Upper lobe of left lung (tissue), 6 donors: ENCODE measurements at regions not wholly inside any gene's neighbourhood (a gene's known extent, or its start where the extent isn't known, plus 50 kb on each side); places are given as distances from the start of the nearest gene placed in this dataset.

Source experiments
- ATAC-seq, 2 donors: fragments of 200-7000 bp; cut with Tn5 transposase; one replicate each; pipeline ENCODE4 v1.9.1; 2022; ENCODE audit warnings: mild to moderate bottlenecking in 2 of 2, moderate library complexity in 2 of 2; ENCODE audit not compliant: low FRiP score in 2 of 2
- DNase-seq, 2 donors: peaks; one replicate each; pipeline ENCODE4 v3.0.0-alpha.2; 2019 to 2020
- H3K27ac ChIP-seq, 4 donors: fragments of 200-600 bp; sonication (generic); one replicate each; pipeline ENCODE4 v1.5.1; 2016 to 2019
- H3K27me3 ChIP-seq, 4 donors: fragments of 200-600 bp; sonication (generic); one replicate each; pipeline ENCODE4 v1.5.1; 2017 to 2019
- H3K36me3 ChIP-seq, 4 donors: fragments of 200-600 bp; sonication (generic); one replicate each; pipeline ENCODE4 v1.5.1; 2016 to 2019
- H3K4me1 ChIP-seq, 4 donors: fragments of 200-600 bp; sonication (generic); one replicate each; pipeline ENCODE4 v1.5.1; 2018 to 2019
- H3K4me3 ChIP-seq, 4 donors: fragments of 200-600 bp; sonication (generic); one replicate each; pipeline ENCODE4 v1.5.1; 2017 to 2019; ENCODE audit warnings: mild to moderate bottlenecking in 2 of 4, moderate library complexity in 1 of 4
- H3K9me3 ChIP-seq, 4 donors: fragments of 200-600 bp; sonication (generic); one replicate each; pipeline ENCODE4 v1.5.1; 2018 to 2019
- CTCF ChIP-seq, 6 experiments: fragments of 450-650 bp in 4 of 6; fragments of 200-600 bp in 2 of 6; sonication (generic) in 2 of 6; IDR thresholded peaks; one replicate each; pipeline ENCODE4 v1.5.1; 2016 to 2019; ENCODE audit warnings: antibody characterized with exemption in 6 of 6
- EP300 ChIP-seq, 4 donors: sonication (generic); formaldehyde crosslinking; IDR thresholded peaks; one replicate each; pipeline ENCODE4 v1.5.1; 2017; ENCODE audit warnings: antibody characterized with exemption in 4 of 4, control low read depth in 2 of 4
- POLR2A ChIP-seq, 4 donors: fragments of 450-650 bp; IDR thresholded peaks; one replicate each; pipeline ENCODE4 v1.5.1; 2016 to 2017; ENCODE audit warnings: antibody characterized with exemption in 4 of 4, mild to moderate bottlenecking in 2 of 4
- POLR2AphosphoS5 ChIP-seq, 2 donors: sonication (generic); formaldehyde crosslinking; IDR thresholded peaks; one replicate each; pipeline ENCODE4 v1.5.1; 2017; ENCODE audit warnings: antibody characterized with exemption in 2 of 2
- WGBS, 2 donors: methylation state at CpG; one replicate each; pipeline ENCODE4 v1.1.5; 2017 to 2018; 5-methylcytosine and 5-hydroxymethylcytosine counted together
- donor health status: DM: no; HTN: no; CAD: no; lungs with moderate emphysema.
- donor health status: DM: no; HTN: yes; CAD: no; lungs with severe emphysema.

GRCh38 chr1:80646053-80646452 is 1154.7 kb upstream of the ADGRL2 start:
- 24 to 34% methylated on average over 2 of the region's 2 CpGs for WGBS, 2 donors
- Histone ChIP-seq H3K4me3 (no peak overlapping the region), H3K27ac (no peak overlapping the region), H3K27me3 (no peaks in the 10 kb centered on the region), H3K9me3 (no peaks in the 10 kb centered on the region), H3K36me3 (no peaks in the 10 kb centered on the region), H3K4me1 (no peaks in the 10 kb centered on the region)
- DNase-seq = no peak
- ATAC-seq = no peak
- TF ChIP-seq CTCF (IDR thresholded peaks at IDR 0.05) (no peak), POLR2A (IDR thresholded peaks at IDR 0.05) (no peak), EP300 (IDR thresholded peaks at IDR 0.05) (no peak), POLR2AphosphoS5 (IDR thresholded peaks at IDR 0.05) (no peak)

GRCh38 chr1:80645621-80646020 is 1155.1 kb upstream of the ADGRL2 start:
- no peak for TF ChIP-seq POLR2A (IDR thresholded peaks at IDR 0.05)
- TF ChIP-seq EP300 (IDR thresholded peaks at IDR 0.05) = no peak
- no peak for TF ChIP-seq POLR2AphosphoS5 (IDR thresholded peaks at IDR 0.05)
- no peak for TF ChIP-seq CTCF (IDR thresholded peaks at IDR 0.05)
- no peaks in the 10 kb centered on the region for H3K36me3 ChIP-seq
- H3K9me3 ChIP-seq = no peaks in the 10 kb centered on the region
- no peak overlapping the region for H3K4me3 ChIP-seq
- DNase-seq = no peak
- ATAC-seq = no peak
- H3K27ac ChIP-seq = no peak overlapping the region
- H3K4me1 ChIP-seq = no peaks in the 10 kb centered on the region
- no peaks in the 10 kb centered on the region for H3K27me3 ChIP-seq

- Histone ChIP-seq H3K9me3 (no peaks in the 10 kb centered on the region), H3K27me3 (no peaks in the 10 kb centered on the region), H3K27ac (no peak overlapping the region), H3K4me1 (no peaks in the 10 kb centered on the region), H3K4me3 (no peak overlapping the region), H3K36me3 (no peaks in the 10 kb centered on the region)
- ATAC-seq (no peak), DNase-seq (no peak)
- TF ChIP-seq CTCF (IDR thresholded peaks at IDR 0.05) = no peak
- TF ChIP-seq POLR2A (IDR thresholded peaks at IDR 0.05) = no peak
- no peak for TF ChIP-seq POLR2AphosphoS5 (IDR thresholded peaks at IDR 0.05)
- TF ChIP-seq EP300 (IDR thresholded peaks at IDR 0.05) = no peak
- WGBS, 2 donors = 64 to 72% methylated on average over 3 of the region's 3 CpGs
Observed at GRCh38 chr1:80640978-80641377, 1159.8 kb upstream of the ADGRL2 start.

GRCh38 chr1:80639777-80640533 is 1160.8 kb upstream of the ADGRL2 start:
- no peak for ATAC-seq
- H3K36me3 ChIP-seq = no peaks in the 10 kb centered on the region

More at GRCh38 chr1:80639777-80640533, 1160.8 kb upstream of the ADGRL2 start:
- WGBS, 2 donors = 42 to 43% methylated on average over 2 of the region's 2 CpGs
- Histone ChIP-seq H3K27ac (no peak overlapping the region), H3K9me3 (no peaks in the 10 kb centered on the region), H3K27me3 (no peaks in the 10 kb centered on the region), H3K4me1 (no peaks in the 10 kb centered on the region), H3K4me3 (no peak overlapping the region)
- TF ChIP-seq CTCF (IDR thresholded peaks at IDR 0.05) (no peak), POLR2A (IDR thresholded peaks at IDR 0.05) (no peak), POLR2AphosphoS5 (IDR thresholded peaks at IDR 0.05) (no peak), EP300 (IDR thresholded peaks at IDR 0.05) (no peak)
- no peak for DNase-seq
